ENCODE measurements at regions not wholly inside any gene's neighbourhood (a gene's known extent, or its start where the extent isn't known, plus 50 kb on each side); places are given as distances from the start of the nearest gene placed in this dataset.

- H3K27ac ChIP-seq: no peak overlapping the region
- H3K4me3 ChIP-seq: no peak overlapping the region
- no peaks in the 10 kb centered on the region for H3K36me3 ChIP-seq
- no peak for DNase-seq (ENCODE audit: low spot score in 2 of 2)
- TF ChIP-seq POLR2A (IDR thresholded peaks at IDR 0.05): no peak
- no peak for TF ChIP-seq CTCF (IDR thresholded peaks at IDR 0.05)
- no peak for TF ChIP-seq POLR2AphosphoS5 (IDR thresholded peaks at IDR 0.05)
- no peaks in the 10 kb centered on the region for H3K9me3 ChIP-seq
- intact Hi-C loops (cut with DNase I; ENCODE audit: low total_unique reads): no loop called here
- no peaks in the 10 kb centered on the region for H3K4me1 ChIP-seq
- no peaks in the 10 kb centered on the region for H3K27me3 ChIP-seq
These were observed 526.3 kb downstream of the AGTPBP1 start for GRCh38 chr9:85215416-85215815.

- H3K27ac ChIP-seq: no peak overlapping the region
- H3K4me3 ChIP-seq: no peak overlapping the region
- H3K36me3 ChIP-seq: no peaks in the 10 kb centered on the region
- no peaks in the 10 kb centered on the region for H3K4me1 ChIP-seq
- TF ChIP-seq POLR2A (IDR thresholded peaks at IDR 0.05) (no peak), POLR2AphosphoS5 (IDR thresholded peaks at IDR 0.05) (no peak), CTCF (IDR thresholded peaks at IDR 0.05) (no peak)
- H3K9me3 ChIP-seq: no peaks in the 10 kb centered on the region
- intact Hi-C loops (cut with DNase I; ENCODE audit: low total_unique reads): no loop called here
- no peak for DNase-seq (ENCODE audit: low spot score in 2 of 2)
- no peaks in the 10 kb centered on the region for H3K27me3 ChIP-seq
These were observed 527.8 kb downstream of the AGTPBP1 start for GRCh38 chr9:85213650-85214607.

GRCh38 chr9:85212887-85213286 lies 528.9 kb downstream of the AGTPBP1 start:
- Histone ChIP-seq H3K9me3 (no peaks in the 10 kb centered on the region), H3K4me1 (no peaks in the 10 kb centered on the region), H3K36me3 (no peaks in the 10 kb centered on the region), H3K4me3 (no peak overlapping the region), H3K27me3 (no peaks in the 10 kb centered on the region), H3K27ac (no peak overlapping the region)
- no peak for DNase-seq (ENCODE audit: low spot score in 2 of 2)
- intact Hi-C loops (cut with DNase I; ENCODE audit: low total_unique reads): no loop called here
- no peak for TF ChIP-seq CTCF (IDR thresholded peaks at IDR 0.05)
- TF ChIP-seq POLR2A (IDR thresholded peaks at IDR 0.05): no peak
- no peak for TF ChIP-seq POLR2AphosphoS5 (IDR thresholded peaks at IDR 0.05)

- no peak for DNase-seq (ENCODE audit: low spot score in 2 of 2)
- Histone ChIP-seq H3K27ac (no peak overlapping the region), H3K4me3 (no peak overlapping the region), H3K27me3 (no peaks in the 10 kb centered on the region), H3K4me1 (no peaks in the 10 kb centered on the region), H3K9me3 (no peaks in the 10 kb centered on the region), H3K36me3 (no peaks in the 10 kb centered on the region)
- intact Hi-C loops (cut with DNase I; ENCODE audit: low total_unique reads): no loop called here
- TF ChIP-seq POLR2A (IDR thresholded peaks at IDR 0.05) (no peak), POLR2AphosphoS5 (IDR thresholded peaks at IDR 0.05) (no peak), CTCF (IDR thresholded peaks at IDR 0.05) (no peak)
These were observed 529.5 kb downstream of the AGTPBP1 start for GRCh38 chr9:85212209-85212608.

- H3K9me3 ChIP-seq: no peaks in the 10 kb centered on the region
- TF ChIP-seq POLR2AphosphoS5 (IDR thresholded peaks at IDR 0.05) (no peak), CTCF (IDR thresholded peaks at IDR 0.05) (no peak), POLR2A (IDR thresholded peaks at IDR 0.05) (no peak)
- intact Hi-C loops (cut with DNase I; ENCODE audit: low total_unique reads): no loop called here
- no peaks in the 10 kb centered on the region for H3K36me3 ChIP-seq
- DNase-seq (ENCODE audit: low spot score in 2 of 2): no peak
- no peak overlapping the region for H3K4me3 ChIP-seq
- no peaks in the 10 kb centered on the region for H3K4me1 ChIP-seq
- H3K27ac ChIP-seq: no peak overlapping the region
- no peaks in the 10 kb centered on the region for H3K27me3 ChIP-seq
These were observed 533.1 kb downstream of the AGTPBP1 start for GRCh38 chr9:85208666-85209065.

Measured in breast epithelium (tissue), 4 donors.